ENCODE measurements at regions not wholly inside any gene's neighbourhood (a gene's known extent, or its start where the extent isn't known, plus 50 kb on each side); places are given as distances from the start of the nearest gene placed in this dataset.

DNA sequence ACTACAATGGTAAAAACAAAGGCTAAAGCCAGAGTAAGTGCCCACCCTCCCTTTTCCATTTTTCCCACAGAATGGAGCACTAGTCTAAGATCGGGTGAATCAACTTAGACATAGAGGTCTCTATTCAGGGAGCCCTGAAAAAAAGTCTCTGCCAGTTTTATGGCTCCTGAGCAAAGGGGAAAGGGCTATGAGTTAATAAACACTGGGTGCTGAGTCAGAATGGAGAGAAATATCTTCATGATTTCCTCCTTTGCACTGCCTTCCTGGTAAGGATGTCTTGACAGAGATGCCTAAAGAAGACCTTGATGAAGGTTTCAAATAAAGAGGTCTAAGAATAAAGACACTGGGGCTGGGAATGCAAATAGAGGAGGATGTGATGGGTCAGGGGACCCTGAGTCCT lies 607.4 kb upstream of the MBL2 start:
- WGBS: 78% methylated on average over 1 of the region's 1 CpG
- no peaks in the 10 kb centered on the region for H3K27me3 ChIP-seq (ENCODE audit: control insufficient read depth in 1 of 2, insufficient read depth in 1 of 2, low read length in 2 of 2)
- H2BK12ac ChIP-seq (ENCODE audit: low read length in 2 of 2): no peak overlapping the region

GRCh38 chr10:53370347-53370746 lies 597.8 kb upstream of the MBL2 start:
- Histone ChIP-seq H2BK5ac (ENCODE audit: low read depth, low read length, poor library complexity, severe bottlenecking) (no peak overlapping the region), H3K4me1 (ENCODE audit: control insufficient read depth, insufficient read depth, low read depth, low read length) (no peaks in the 10 kb centered on the region), H3K36me3 (ENCODE audit: control insufficient read depth in 1 of 2, insufficient read depth in 2 of 2, low read depth in 1 of 2, low read length in 2 of 2) (no peaks in the 10 kb centered on the region), H3K18ac (ENCODE audit: low read depth in 1 of 2, low read length in 2 of 2) (no peak overlapping the region), H3K27me3 (ENCODE audit: control insufficient read depth in 1 of 2, insufficient read depth in 1 of 2, low read length in 2 of 2) (no peaks in the 10 kb centered on the region), H3K4ac (ENCODE audit: low read depth in 1 of 2, low read length in 2 of 2) (no peak overlapping the region), H4K91ac (ENCODE audit: low read length) (no peak overlapping the region), H2AK5ac (ENCODE audit: low read length, severe bottlenecking) (no peak overlapping the region), H3K4me3 (ENCODE audit: insufficient read depth in 1 of 2, low read depth in 1 of 2, low read length in 2 of 2) (no peak overlapping the region), H3K14ac (ENCODE audit: low read length in 2 of 2) (no peak overlapping the region), H3K9me3 (ENCODE audit: control insufficient read depth, low read length) (no peaks in the 10 kb centered on the region), H3K23ac (ENCODE audit: low read length in 2 of 2) (no peak overlapping the region), H4K8ac (ENCODE audit: low read length) (no peak overlapping the region), H3K79me1 (replicated peaks; ENCODE audit: low read length, poor library complexity, severe bottlenecking) (no peaks in the 10 kb centered on the region), H2BK15ac (ENCODE audit: low read depth, poor library complexity, severe bottlenecking) (no peak overlapping the region), H3K9ac (ENCODE audit: low read length) (no peak overlapping the region), H2BK120ac (ENCODE audit: low read depth, low read length) (no peak overlapping the region), H3K27ac (ENCODE audit: low read length, poor library complexity, severe bottlenecking) (no peak overlapping the region), H2AFZ (ENCODE audit: low read depth, low read length) (no peak overlapping the region), H3K4me2 (ENCODE audit: low read length, poor library complexity, severe bottlenecking) (no peak overlapping the region), H2BK12ac (ENCODE audit: low read length in 2 of 2) (no peak overlapping the region)
- DNase-seq: no peak
- WGBS: 83% methylated on average over 4 of the region's 4 CpGs

More for the DNA sequence above, 607.4 kb upstream of the MBL2 start:
- Histone ChIP-seq H3K9me3 (ENCODE audit: control insufficient read depth, low read length) (no peaks in the 10 kb centered on the region), H2AK5ac (ENCODE audit: low read length, severe bottlenecking) (no peak overlapping the region), H2BK120ac (ENCODE audit: low read depth, low read length) (no peak overlapping the region), H3K23ac (ENCODE audit: low read length in 2 of 2) (no peak overlapping the region), H3K36me3 (ENCODE audit: control insufficient read depth in 1 of 2, insufficient read depth in 2 of 2, low read depth in 1 of 2, low read length in 2 of 2) (no peaks in the 10 kb centered on the region), H3K4me3 (ENCODE audit: insufficient read depth in 1 of 2, low read depth in 1 of 2, low read length in 2 of 2) (no peak overlapping the region), H4K91ac (ENCODE audit: low read length) (no peak overlapping the region), H3K79me1 (replicated peaks; ENCODE audit: low read length, poor library complexity, severe bottlenecking) (no peaks in the 10 kb centered on the region), H3K4me1 (ENCODE audit: control insufficient read depth, insufficient read depth, low read depth, low read length) (peaks cover 2% of the 10 kb centered on the region), H4K8ac (ENCODE audit: low read length) (no peak overlapping the region), H2BK15ac (ENCODE audit: low read depth, poor library complexity, severe bottlenecking) (no peak overlapping the region), H2BK5ac (ENCODE audit: low read depth, low read length, poor library complexity, severe bottlenecking) (no peak overlapping the region), H2AFZ (ENCODE audit: low read depth, low read length) (no peak overlapping the region), H3K27ac (ENCODE audit: low read length, poor library complexity, severe bottlenecking) (peak overlapping the region; percentile 29), H3K9ac (ENCODE audit: low read length) (no peak overlapping the region), H3K18ac (ENCODE audit: low read depth in 1 of 2, low read length in 2 of 2) (no peak overlapping the region), H3K14ac (ENCODE audit: low read length in 2 of 2) (no peak overlapping the region), H3K4me2 (ENCODE audit: low read length, poor library complexity, severe bottlenecking) (no peak overlapping the region), H3K4ac (ENCODE audit: low read depth in 1 of 2, low read length in 2 of 2) (no peak overlapping the region)
- DNase-seq: peak; percentile 7

GRCh38 chr10:53361936-53362335 lies 589.4 kb upstream of the MBL2 start:
- no peak overlapping the region for H3K27ac ChIP-seq (ENCODE audit: low read length, poor library complexity, severe bottlenecking)
- H3K9ac ChIP-seq (ENCODE audit: low read length): no peak overlapping the region
- H3K18ac ChIP-seq (ENCODE audit: low read depth in 1 of 2, low read length in 2 of 2): no peak overlapping the region
- no peak overlapping the region for H3K4me3 ChIP-seq (ENCODE audit: insufficient read depth in 1 of 2, low read depth in 1 of 2, low read length in 2 of 2)
- H3K36me3 ChIP-seq (ENCODE audit: control insufficient read depth in 1 of 2, insufficient read depth in 2 of 2, low read depth in 1 of 2, low read length in 2 of 2): no peaks in the 10 kb centered on the region
- no peak overlapping the region for H3K14ac ChIP-seq (ENCODE audit: low read length in 2 of 2)
- no peak overlapping the region for H3K4ac ChIP-seq (ENCODE audit: low read depth in 1 of 2, low read length in 2 of 2)
- no peaks in the 10 kb centered on the region for H3K9me3 ChIP-seq (ENCODE audit: control insufficient read depth, low read length)
- H2AK5ac ChIP-seq (ENCODE audit: low read length, severe bottlenecking): no peak overlapping the region
- no peak overlapping the region for H2BK12ac ChIP-seq (ENCODE audit: low read length in 2 of 2)
- no peak overlapping the region for H2BK120ac ChIP-seq (ENCODE audit: low read depth, low read length)
- 86% methylated on average over 1 of the region's 2 CpGs for WGBS
- no peaks in the 10 kb centered on the region for H3K4me1 ChIP-seq (ENCODE audit: control insufficient read depth, insufficient read depth, low read depth, low read length)
- no peaks in the 10 kb centered on the region for H3K27me3 ChIP-seq (ENCODE audit: control insufficient read depth in 1 of 2, insufficient read depth in 1 of 2, low read length in 2 of 2)
- no peak overlapping the region for H3K4me2 ChIP-seq (ENCODE audit: low read length, poor library complexity, severe bottlenecking)
- no peak overlapping the region for H4K91ac ChIP-seq (ENCODE audit: low read length)
- no peak for DNase-seq
- no peak overlapping the region for H2AFZ ChIP-seq (ENCODE audit: low read depth, low read length)
- no peak overlapping the region for H3K23ac ChIP-seq (ENCODE audit: low read length in 2 of 2)
- H2BK5ac ChIP-seq (ENCODE audit: low read depth, low read length, poor library complexity, severe bottlenecking): no peak overlapping the region
- no peak overlapping the region for H2BK15ac ChIP-seq (ENCODE audit: low read depth, poor library complexity, severe bottlenecking)
- no peak overlapping the region for H4K8ac ChIP-seq (ENCODE audit: low read length)
- no peaks in the 10 kb centered on the region for H3K79me1 ChIP-seq (replicated peaks; ENCODE audit: low read length, poor library complexity, severe bottlenecking)

GRCh38 chr10:53361281-53361680 lies 588.7 kb upstream of the MBL2 start:
- Histone ChIP-seq H2AK5ac (ENCODE audit: low read length, severe bottlenecking) (no peak overlapping the region), H3K4me1 (ENCODE audit: control insufficient read depth, insufficient read depth, low read depth, low read length) (no peaks in the 10 kb centered on the region), H2AFZ (ENCODE audit: low read depth, low read length) (no peak overlapping the region), H3K79me1 (replicated peaks; ENCODE audit: low read length, poor library complexity, severe bottlenecking) (no peaks in the 10 kb centered on the region), H3K18ac (ENCODE audit: low read depth in 1 of 2, low read length in 2 of 2) (no peak overlapping the region), H3K23ac (ENCODE audit: low read length in 2 of 2) (no peak overlapping the region), H2BK15ac (ENCODE audit: low read depth, poor library complexity, severe bottlenecking) (no peak overlapping the region), H2BK5ac (ENCODE audit: low read depth, low read length, poor library complexity, severe bottlenecking) (no peak overlapping the region), H2BK12ac (ENCODE audit: low read length in 2 of 2) (no peak overlapping the region), H2BK120ac (ENCODE audit: low read depth, low read length) (no peak overlapping the region), H3K4ac (ENCODE audit: low read depth in 1 of 2, low read length in 2 of 2) (no peak overlapping the region), H4K91ac (ENCODE audit: low read length) (no peak overlapping the region), H3K36me3 (ENCODE audit: control insufficient read depth in 1 of 2, insufficient read depth in 2 of 2, low read depth in 1 of 2, low read length in 2 of 2) (no peaks in the 10 kb centered on the region), H3K4me3 (ENCODE audit: insufficient read depth in 1 of 2, low read depth in 1 of 2, low read length in 2 of 2) (no peak overlapping the region), H3K27ac (ENCODE audit: low read length, poor library complexity, severe bottlenecking) (no peak overlapping the region), H3K4me2 (ENCODE audit: low read length, poor library complexity, severe bottlenecking) (no peak overlapping the region), H3K27me3 (ENCODE audit: control insufficient read depth in 1 of 2, insufficient read depth in 1 of 2, low read length in 2 of 2) (no peaks in the 10 kb centered on the region), H3K14ac (ENCODE audit: low read length in 2 of 2) (no peak overlapping the region), H3K9ac (ENCODE audit: low read length) (no peak overlapping the region), H4K8ac (ENCODE audit: low read length) (no peak overlapping the region), H3K9me3 (ENCODE audit: control insufficient read depth, low read length) (no peaks in the 10 kb centered on the region)
- 88% methylated on average over 1 of the region's 1 CpG for WGBS
- DNase-seq: no peak

All from mesenchymal stem cell (in vitro differentiated cells and primary cell).